HG03066 (cell line): ENCODE measurements at regions not wholly inside any gene's neighbourhood (a gene's known extent, or its start where the extent isn't known, plus 50 kb on each side); places are given as distances from the start of the nearest gene placed in this dataset.

Experiments
- ATAC-seq: cut with Tn5 transposase; IDR thresholded peaks from one replicate; pipeline ENCODE4 v1.9.1; 2021; ENCODE audit warnings: low read depth; ENCODE audit not compliant: unreplicated experiment

DNA sequence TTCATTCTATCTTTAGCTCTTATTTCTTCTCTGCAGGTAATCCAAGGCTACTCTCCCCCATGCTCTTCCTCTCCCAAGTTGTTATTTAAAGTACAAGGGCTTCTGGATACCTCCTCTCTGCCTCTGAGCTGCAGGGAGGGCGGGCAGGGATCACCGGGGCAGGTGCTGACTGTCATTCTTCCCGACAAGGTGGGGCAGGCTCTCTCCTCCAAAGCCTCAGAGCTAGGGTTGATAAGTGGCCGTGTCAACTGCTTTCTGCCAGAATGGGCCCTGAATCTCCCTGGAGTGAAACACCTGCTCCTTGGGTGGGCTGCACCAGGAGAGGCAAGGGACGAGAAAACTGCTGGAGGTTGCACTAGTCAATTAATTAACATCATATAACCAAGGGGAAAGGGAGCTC, 250.3 kb downstream of the SLC4A3 start:
- ATAC-seq: no peak

DNA sequence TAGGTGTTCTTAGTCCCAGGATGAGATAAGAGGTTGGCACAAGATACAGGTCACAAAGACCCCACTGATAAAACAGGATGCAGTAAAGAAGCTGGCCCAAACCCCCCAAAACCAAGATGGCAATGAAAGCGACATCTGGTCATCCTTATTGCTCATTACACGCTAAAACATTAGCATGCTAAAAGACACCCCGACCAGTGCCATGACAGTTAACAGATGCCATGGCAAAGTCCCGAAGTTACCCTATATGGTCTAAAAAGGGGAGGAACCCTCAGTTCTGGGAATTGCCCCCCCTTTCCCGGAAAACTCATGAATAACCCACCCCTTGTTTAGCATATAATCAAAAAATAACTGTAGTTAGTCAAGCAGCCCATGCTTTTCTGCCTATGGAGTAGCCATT, 251.1 kb downstream of the SLC4A3 start:
- no peak for ATAC-seq

DNA sequence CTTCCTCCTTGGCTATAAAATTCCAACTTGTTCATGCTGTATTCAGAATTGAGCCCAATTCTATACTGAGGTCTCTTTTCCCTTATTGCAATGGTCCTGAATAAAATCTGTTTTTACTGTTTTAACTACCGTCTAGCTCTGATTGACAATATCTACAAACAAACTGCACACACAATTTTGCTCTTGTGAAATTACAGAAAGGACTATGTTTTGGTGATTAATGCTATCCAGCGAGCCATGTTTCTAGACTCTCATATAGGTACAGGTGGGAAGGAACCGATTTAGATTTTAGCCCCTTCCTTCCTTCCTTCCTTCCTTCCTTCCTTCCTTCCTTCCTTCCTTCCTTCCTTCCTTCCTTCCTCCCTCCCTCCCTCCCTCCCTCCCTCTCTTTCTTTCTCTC, 254.4 kb downstream of the SLC4A3 start:
- no peak for ATAC-seq

DNA sequence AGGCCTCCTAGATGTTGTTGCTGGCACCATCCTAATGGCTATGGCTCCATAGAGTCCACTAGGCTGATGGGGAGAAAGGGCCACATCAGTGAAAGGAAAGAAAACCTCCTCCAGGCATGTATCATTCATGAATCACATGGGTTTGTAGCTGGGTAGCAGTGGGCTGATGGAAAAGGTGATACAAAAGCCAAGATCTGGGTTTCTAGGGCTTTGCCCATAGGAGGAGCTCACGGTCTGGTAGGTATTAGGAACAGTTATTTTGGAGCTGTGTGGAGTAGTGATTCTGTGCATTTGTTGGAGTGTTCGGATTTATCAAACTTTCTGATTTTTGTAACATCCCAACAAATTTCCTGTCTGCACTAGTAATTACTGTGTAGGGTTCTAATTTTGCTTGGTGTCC, 259.2 kb downstream of the SLC4A3 start:
- ATAC-seq: no peak

DNA sequence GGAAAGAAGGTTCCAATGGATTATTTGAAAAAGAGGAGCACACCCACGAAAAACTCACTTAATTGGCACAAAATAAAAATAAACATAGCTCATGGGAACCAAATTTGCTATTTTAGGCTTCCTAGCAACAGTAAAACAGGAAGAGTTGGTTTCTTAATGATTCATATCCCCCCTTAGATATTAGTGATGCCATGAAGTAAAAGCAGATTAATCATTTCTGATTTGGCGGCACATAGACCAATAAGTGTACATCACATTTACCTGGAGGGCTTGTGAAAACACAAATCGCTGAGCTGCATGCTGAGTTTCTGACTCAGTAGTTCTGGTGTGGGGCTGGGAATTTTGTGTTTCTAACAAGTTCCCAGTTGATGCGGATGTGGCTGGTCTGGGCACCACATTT, 260.4 kb downstream of the SLC4A3 start:
- ATAC-seq: no peak

DNA sequence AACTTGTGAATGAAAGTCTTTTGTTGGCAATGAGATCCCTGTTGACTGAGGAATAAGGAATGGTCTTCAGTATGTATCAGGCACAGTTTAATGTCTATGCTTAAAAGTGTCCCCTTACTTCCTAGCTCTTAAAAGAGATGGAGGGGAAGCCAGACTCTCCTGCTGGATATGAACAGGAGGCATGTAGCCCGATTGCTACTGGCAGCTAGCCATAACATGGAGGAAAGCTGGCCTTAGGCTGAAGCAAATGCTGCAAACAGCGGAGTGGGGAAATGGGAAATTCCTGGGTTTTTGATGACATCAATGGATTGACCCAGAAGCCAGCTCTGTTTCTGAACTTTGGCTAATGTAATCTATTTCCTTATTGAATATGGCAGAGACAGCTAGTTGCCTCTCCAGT, 266.1 kb downstream of the SLC4A3 start:
- ATAC-seq: no peak

DNA sequence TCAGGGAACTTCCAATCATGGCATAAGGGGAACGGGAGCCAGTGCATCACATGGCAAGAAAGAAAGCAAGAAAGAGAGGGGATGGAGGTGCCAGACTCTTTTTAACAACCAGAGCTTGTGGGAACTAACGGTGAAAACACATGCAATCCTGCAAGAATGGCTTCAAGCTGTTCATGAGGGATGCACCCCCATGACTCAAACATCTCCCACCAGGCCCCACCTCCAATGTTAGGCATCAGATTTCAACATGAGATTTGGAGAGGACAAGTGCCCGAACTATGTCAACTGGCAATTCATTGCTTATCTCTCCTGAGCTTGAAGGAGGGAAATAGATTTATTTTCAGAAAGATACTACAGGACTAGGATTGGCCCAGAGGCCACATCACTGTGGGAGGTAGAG, 270.0 kb downstream of the SLC4A3 start:
- no peak for ATAC-seq

DNA sequence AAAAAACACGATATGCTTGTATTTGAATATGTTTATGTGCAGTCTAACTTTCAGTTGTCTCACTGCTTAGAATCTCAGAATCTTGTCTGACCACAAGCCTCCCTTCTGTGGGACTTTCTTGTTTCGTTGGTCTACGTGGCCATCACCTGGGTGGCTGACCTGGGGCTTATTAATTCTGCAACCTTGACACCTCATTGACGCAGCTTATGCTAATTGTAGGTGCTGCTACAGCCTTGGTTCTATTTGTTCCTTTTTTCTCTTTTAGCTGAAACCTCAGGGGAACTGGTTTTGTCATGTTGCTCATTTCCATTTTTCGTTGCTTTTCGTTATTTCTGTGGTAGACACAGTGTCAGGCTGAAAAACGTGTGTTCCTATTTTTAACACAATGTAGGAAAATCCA, 273.7 kb downstream of the SLC4A3 start:
- ATAC-seq: no peak

DNA sequence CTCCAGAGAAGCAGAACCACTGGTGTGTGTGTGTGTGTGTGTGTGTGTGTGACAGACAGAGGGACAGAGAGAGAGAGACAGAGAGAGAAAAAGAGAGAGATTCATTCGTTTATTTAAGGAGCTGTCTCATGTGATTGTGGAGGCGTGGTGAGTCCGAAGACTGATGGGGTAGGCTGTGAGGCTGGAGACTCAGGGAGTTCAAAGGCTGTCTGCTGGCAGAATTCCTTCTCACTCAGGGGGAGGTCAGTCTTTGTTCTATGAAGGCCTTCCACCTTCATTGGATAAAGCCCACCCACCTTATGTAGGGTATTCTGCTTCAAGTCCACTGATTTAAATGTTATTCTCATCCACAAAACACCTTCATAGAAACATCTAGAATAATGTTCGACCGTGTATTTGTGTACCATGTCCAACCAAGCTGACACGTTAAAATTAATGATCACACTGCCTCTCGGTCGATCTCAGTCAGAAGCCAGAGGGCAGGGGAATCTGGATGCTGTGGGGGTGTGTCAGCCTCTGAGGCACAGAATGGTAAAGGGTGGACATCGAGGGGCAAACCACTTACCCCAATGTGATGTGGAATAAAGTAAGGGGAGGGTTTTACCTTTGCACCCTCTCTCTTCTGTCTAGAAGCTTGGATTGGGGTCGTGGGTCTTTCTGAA, 275.6 kb downstream of the SLC4A3 start:
- ATAC-seq: no peak

DNA sequence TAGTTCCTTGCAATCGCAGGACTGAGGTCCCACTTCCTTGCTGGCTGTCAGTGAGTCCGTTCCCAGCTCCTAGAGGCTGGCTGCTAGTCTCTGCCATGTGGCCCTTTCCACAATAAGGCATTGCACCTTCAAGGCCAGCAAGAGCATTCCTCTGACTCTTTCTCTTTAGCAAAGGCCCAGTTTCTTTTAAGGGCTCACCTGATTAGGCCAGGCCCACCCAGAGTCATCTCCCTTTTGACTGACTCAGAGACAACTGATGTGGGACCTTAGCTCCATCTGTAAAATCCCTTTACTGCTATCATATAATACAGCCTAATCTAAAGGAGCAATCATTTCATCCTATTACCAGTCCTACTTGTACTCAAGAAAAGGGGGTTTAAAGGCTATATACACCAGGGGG, 278.2 kb downstream of the SLC4A3 start:
- ATAC-seq: no peak

DNA sequence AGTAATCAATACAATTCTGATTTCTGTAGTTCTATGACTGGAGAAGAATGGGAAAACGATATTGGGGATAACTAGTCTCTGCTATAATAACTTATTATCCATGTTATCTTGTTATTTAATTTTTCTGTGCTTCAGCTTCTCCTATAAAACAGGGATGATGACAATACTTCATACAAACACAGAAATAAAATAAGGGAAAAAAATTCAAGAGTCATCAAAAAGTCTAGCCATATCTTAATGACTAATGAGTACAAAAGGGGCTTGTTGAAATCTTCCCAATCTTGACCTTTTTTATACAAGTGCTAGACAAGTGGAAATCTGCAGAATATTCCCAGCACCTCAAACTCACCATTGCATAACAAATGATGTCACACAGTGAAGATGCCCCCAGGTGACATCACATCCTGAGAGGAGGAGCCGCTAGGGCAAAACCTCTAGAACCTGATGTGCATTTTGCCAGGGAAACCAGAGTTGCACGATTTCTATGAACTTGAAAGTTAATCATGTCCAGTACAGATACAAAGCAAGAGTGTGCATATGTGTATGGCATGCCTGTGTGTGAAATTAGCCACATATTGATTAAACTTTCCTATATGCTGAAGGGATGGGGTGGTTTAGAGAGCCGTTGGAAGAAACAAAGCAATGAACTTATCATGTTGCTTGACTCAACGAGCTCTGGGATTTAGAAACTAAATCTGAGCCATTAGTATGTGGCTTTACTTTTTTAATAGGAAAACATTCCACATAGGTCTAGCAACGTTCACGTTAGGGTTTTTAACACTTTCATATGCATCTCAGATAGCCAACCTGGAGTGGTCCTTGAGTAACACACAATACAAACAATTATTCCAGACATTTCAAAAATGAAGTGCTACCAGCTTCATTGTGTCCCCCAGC, 278.9 kb downstream of the SLC4A3 start:
- no peak for ATAC-seq

DNA sequence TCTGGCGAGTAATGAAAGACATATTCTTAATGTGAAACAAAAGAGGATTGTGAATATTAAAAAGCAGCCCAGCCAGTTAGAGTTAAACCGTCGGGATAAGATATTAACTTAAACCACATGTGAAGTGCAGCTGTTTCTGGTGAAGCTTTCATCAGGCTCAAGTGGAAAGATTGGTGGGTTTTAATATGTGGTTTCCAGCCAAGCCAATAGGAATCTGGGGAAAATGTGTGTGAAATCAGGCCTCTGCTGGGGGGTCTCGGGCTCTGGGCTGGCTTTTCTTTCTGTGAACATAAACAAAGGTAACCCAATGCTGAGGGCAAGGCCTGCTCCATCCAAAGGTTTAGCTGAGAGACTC, 279.6 kb downstream of the SLC4A3 start:
- no peak for ATAC-seq

DNA sequence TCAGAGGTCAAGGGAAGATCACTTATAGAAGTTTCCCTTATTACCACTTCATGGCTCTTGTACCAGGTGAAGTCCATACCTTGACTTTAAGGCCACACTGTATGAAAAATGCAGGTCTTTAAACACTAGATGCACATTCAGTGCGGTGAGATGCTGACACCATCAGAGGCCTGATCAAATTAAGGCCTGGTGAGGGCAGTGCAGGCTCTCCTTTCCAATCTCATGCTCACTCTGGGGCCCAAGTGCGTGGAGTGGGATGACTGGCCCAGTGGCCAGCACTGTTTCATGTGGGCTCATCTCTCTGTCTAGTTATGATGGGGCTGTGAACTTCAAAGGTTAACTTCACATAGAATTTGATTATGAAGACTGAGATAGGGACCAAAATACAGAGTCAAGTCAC, 281.1 kb downstream of the SLC4A3 start:
- no peak for ATAC-seq

DNA sequence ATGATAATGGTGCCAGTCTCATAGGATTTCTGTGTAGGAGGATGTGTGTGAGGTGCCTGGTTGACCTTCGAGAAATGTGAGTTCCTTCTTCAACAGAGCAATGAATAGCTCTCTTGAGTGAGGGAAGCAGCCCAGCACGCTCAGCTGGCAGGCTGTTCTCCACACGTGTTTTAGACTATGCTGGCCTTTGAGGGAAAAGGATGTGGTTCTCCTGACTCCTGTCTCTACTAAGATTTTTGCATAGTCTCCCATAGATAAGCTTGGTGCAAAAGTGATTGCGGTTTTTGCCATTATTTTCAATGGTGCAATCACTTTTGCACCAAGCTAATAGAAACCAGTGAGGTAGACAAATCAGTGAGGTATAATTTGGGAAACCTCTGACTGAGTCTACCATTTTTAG, 284.1 kb downstream of the SLC4A3 start:
- ATAC-seq: no peak

DNA sequence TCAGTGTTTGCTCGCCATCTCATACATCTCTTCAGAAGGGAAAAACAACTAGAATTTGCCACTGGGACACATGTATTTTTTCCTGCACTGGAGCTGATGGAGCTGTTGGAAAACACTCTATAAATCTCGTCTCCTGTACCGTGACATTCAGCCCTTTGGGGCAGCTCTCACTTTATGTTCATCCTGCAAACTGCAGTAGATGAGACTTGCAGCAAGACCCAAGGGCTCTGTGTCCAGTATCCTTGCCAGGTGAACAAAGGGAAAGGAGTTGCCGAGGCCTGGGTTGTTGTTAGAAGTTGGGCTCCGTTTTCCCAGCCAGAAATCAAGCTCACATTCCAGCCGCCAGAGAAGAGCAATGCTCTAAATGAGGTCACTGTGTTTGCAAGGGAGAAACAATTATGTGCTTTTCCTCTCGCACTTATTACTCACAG, 285.1 kb downstream of the SLC4A3 start:
- ATAC-seq: no peak

DNA sequence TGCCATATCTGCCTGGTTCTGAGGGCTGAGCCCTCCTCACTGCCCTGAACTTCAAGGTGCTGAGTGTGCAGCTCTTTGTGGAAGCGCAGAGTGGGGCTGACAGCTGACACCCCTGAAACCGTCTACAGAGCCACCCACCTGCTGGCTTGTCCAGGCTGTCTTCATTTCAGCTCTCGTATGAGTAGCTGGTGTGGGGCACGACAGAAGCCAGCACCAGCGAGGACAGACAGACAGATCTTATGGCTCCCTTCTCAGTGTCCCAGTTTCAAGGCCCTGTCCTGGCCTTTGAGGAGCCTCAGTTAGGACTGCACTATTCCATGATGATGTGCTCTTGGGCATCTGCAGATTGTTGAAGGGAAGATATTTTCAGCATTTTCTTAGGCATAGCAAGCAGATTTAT, 287.1 kb downstream of the SLC4A3 start:
- no peak for ATAC-seq

DNA sequence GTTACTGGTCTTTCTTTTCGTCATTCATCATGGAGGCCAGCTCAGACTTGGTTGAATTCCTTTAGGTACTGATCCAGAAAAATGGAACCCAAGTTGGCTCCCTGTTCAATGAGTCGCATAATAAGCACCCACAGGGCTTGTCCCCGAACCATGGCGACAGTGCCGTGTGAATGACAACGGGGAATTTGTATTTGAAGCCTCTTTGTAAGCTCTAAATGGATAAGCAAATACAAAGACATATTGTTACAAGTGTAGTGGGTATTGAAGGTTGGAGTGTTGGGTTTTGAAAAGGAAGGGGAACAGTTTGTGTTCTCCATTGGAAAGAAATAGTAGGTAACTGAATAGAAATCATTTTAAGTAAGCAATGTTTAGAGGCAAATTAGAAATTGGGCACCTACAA, 288.9 kb downstream of the SLC4A3 start:
- no peak for ATAC-seq

DNA sequence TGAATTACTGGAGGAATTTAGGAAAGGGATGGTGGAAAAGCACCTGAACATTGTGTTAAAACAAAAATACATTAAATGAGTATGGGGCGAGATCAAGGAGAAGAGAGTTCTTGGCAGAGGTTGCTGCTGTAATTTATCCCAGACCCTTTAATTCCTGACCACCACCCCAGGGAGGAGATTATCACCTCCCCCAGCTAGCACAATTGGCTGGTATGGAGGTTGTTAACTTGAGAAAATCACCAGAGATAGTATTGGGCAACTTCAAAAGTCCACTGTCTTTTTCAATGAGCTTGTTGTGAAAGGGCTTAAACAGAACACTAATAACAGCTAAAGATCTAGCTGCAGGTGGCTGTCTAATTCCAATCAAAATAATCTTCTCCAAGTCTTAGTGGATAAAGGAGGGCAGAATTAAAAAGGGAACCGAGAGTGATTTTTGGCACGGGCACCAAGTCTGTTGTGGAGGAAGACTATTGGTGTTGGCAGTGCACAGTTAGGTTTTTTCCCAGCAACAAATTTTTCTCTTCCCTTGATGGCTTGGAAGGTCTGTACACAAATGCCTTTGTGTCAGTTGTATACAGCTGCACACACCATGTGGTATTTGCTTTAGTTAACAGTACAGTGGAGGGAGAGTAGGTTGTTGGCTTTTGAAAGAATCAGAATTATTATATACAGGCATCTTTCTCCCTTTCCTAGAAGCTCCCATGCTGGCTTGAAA, 289.5 kb downstream of the SLC4A3 start:
- no peak for ATAC-seq

DNA sequence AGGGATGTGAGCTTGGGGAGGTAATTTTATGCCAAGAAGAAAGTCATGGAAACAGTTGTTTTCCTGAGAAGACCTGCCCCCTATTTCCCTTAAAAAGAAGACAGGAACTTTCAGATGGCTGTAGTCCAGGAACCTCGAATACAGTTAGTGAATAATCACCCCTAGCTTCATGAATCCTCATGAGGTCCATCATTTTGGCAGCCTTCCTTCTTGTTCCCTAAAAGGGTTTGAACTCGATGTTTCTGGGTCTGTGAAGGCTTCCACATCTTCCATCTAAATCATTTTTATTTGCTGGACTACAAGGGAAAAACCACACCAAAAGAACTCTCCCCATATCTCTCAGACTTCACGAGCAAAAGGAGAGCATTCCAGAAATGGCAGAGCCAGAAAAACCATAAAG, 290.8 kb downstream of the SLC4A3 start:
- ATAC-seq: no peak

DNA sequence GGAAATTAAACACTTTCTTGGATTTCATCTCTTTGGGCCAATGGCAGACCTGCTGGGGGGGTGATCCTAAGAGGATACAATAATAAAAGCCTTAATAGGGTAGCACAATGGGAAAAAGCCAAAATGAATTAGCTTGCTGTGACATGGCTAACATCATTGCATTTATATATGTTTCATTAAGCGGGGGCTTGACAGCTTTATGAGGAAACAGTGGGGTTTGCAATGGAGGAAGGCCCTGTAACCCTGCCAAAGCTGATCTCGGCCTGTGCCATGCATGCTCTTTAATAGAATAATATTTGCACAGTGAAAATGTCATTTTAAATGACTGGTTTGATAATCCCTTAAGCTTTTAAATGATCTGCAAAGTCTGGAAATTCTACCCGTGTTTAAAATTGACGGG, 291.5 kb downstream of the SLC4A3 start:
- no peak for ATAC-seq

DNA sequence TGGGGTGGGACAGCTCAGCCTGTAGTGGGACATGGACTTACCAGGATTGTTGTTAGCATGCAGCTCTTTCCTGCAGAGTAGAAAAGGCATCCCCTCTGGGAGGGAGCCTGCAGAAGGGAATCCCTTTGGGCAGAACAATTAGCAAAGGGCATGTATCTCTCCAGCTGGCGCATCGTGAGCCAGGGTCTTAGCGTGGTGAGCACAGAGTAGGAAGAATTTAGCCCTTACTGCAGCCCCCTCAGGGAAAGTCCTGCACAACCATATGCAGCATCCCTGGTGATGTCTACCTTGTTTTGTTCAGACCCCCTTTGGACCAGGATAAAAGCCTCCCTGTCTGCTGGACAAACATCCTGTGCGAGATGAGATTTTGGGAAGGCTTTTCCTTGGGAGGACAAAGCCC, 292.1 kb downstream of the SLC4A3 start:
- no peak for ATAC-seq

DNA sequence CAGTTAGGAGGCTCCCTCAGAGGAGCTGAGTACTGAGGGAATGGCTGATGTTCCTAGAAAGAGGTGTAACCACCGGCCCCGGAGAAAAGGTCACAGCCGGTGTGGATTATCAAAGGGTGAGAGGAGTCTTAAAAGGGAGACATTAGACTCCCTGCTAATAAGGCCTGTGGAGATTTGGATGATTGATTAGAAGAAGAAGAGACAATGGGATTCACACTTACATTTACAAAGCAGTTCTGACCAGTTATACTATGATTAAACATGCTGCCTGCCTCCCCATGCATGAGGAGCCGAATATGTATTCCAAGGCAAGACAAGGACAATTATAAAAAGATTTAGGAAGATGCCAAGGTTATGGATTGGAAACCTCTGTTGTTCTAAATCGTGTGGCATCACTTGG, 302.4 kb downstream of the SLC4A3 start:
- no peak for ATAC-seq
